Endothelial cell of umbilical vein (primary cell): ENCODE measurements at regions not wholly inside any gene's neighbourhood (a gene's known extent, or its start where the extent isn't known, plus 50 kb on each side); places are given as distances from the start of the nearest gene placed in this dataset.

Source experiments
- BruUV-seq: library from RNA; stranded (reverse); fragments of 400-500 nt; replicated peaks from 2 replicates; lab custom pipeline; 2021; lab: Mats Ljungman, UMichigan
- CTCF ChIA-PET: fragments of 300-600, 350-600 bp; sonication (Branson Sonifier 250); formaldehyde crosslinking; loops from one replicate; lab custom pipeline; 2021; ENCODE audit warnings: antibody characterized with exemption, inconsistent platforms; lab: Charles Lee
- POLR2A ChIA-PET: fragments of 300-600, 350-600 bp; sonication (Branson Sonifier 250); formaldehyde crosslinking; loops from one replicate; lab custom pipeline; 2021; ENCODE audit warnings: antibody characterized with exemption, inconsistent platforms; lab: Charles Lee
- DNase-seq: peaks from one replicate; pipeline ENCODE4 v3.0.0-alpha.2; 2011; ENCODE audit warnings: low read depth, low spot score
- FAIRE-seq: peaks from 2 replicates; lab custom pipeline; 2011; peaks lifted over from hg19 to GRCh38; lab: Jason Lieb, UNC
- H2AFZ ChIP-seq: 2 replicates; pipeline ENCODE4 v1.6.0; 2012; ENCODE audit warnings: low read depth, low read length, control low read depth, inconsistent platforms
- H3K27ac ChIP-seq: 2 replicates; pipeline ENCODE4 v1.5.1; 2011; ENCODE audit warnings: low read depth, mild to moderate bottlenecking, control low read depth, low read length, moderate library complexity; ENCODE audit not compliant: insufficient read depth
- H3K27me3 ChIP-seq, 2 experiments: 2 replicates each; pipeline versions ENCODE4 v1.6.0 to v1.6.1; 2011; ENCODE audit warnings: low read length in 2 of 2, mixed read lengths in 1 of 2; ENCODE audit not compliant: control insufficient read depth in 2 of 2, insufficient read depth in 2 of 2
- H3K36me3 ChIP-seq, 2 experiments: 2 replicates in 1 of 2; 3 replicates in 1 of 2; pipeline ENCODE4 v1.5.1; 2011; ENCODE audit warnings: low read length in 2 of 2, mild to moderate bottlenecking in 1 of 2, moderate library complexity in 1 of 2; ENCODE audit not compliant: control insufficient read depth in 2 of 2, insufficient read depth in 2 of 2; ENCODE audit errors: extremely low read depth in 1 of 2
- H3K4me1 ChIP-seq: 3 replicates; pipeline ENCODE4 v1.5.1; 2011; ENCODE audit warnings: mild to moderate bottlenecking, low read length; ENCODE audit not compliant: control insufficient read depth, insufficient read depth; ENCODE audit errors: extremely low read depth
- H3K4me2 ChIP-seq: 2 replicates; pipeline ENCODE4 v1.6.1; 2011; ENCODE audit warnings: low read length, control low read depth, mixed read lengths; ENCODE audit not compliant: insufficient read depth
- H3K4me3 ChIP-seq, 3 experiments: fragments of 200-600 bp in 1 of 3; sonication (generic), shearing (Covaris generic) in 1 of 3; replicated peaks in 1 of 3; 2 replicates each; pipeline ENCODE4 v1.5.1; 2011 to 2016; ENCODE audit warnings: control low read depth in 3 of 3, low read length in 3 of 3, mild to moderate bottlenecking in 2 of 3, inconsistent platforms in 1 of 3, low read depth in 1 of 3, moderate library complexity in 1 of 3; ENCODE audit not compliant: insufficient read depth in 1 of 3
- H3K79me2 ChIP-seq: 2 replicates; pipeline ENCODE4 v1.6.0; 2012; ENCODE audit warnings: low read length, inconsistent platforms; ENCODE audit not compliant: control insufficient read depth, insufficient read depth
- H3K9ac ChIP-seq: replicated peaks from 2 replicates; pipeline ENCODE3; 2011; ENCODE audit warnings: low read length, control low read depth; ENCODE audit not compliant: insufficient read depth; ENCODE audit errors: extremely low read depth
- H3K9me1 ChIP-seq: replicated peaks from 3 replicates; pipeline ENCODE4 v1.6.0; 2011; ENCODE audit warnings: mild to moderate bottlenecking, low read length; ENCODE audit not compliant: control insufficient read depth, insufficient read depth; ENCODE audit errors: extremely low read depth
- H3K9me3 ChIP-seq: replicated peaks from 2 replicates; pipeline ENCODE4 v1.5.1; 2012; ENCODE audit warnings: low read length, inconsistent platforms; ENCODE audit not compliant: control insufficient read depth, insufficient read depth
- H4K20me1 ChIP-seq: replicated peaks from 2 replicates; pipeline ENCODE3; 2011; ENCODE audit warnings: mild to moderate bottlenecking, low read length; ENCODE audit not compliant: control insufficient read depth, insufficient read depth; ENCODE audit errors: extremely low read depth
- CTCF ChIP-seq, 2 donors: IDR thresholded peaks; 1 replicate in 1 of 2; 2 replicates in 1 of 2; pipeline ENCODE4 v1.5.1; 2011; ENCODE audit warnings: low read length in 2 of 2, mild to moderate bottlenecking in 2 of 2, moderate library complexity in 2 of 2, control low read depth in 1 of 2, inconsistent platforms in 1 of 2, low read depth in 1 of 2; ENCODE audit not compliant: insufficient read depth in 1 of 2; ENCODE audit errors: extremely low read depth in 1 of 2
- FOS ChIP-seq: IDR thresholded peaks from 2 replicates; pipeline ENCODE4 v1.6.1; 2011; ENCODE audit warnings: mild to moderate bottlenecking, low read length, moderate library complexity, borderline replicate concordance; ENCODE audit not compliant: insufficient read depth
- JUN ChIP-seq: IDR thresholded peaks from 2 replicates; pipeline ENCODE4 v1.6.1; 2011; ENCODE audit warnings: borderline replicate concordance, low read depth; ENCODE audit not compliant: insufficient read length, insufficient read depth
- MAX ChIP-seq: IDR thresholded peaks from 2 replicates; pipeline ENCODE4 v1.6.1; 2011; ENCODE audit not compliant: insufficient read depth, insufficient read length
- POLR2A ChIP-seq: IDR thresholded peaks from 2 replicates; pipeline ENCODE4 v1.6.1; 2012; ENCODE audit warnings: low read depth, mild to moderate bottlenecking, control low read depth, low read length
- dilution Hi-C: fragments of 300-500 bp; cut with MboI; formaldehyde crosslinking; loops from one replicate; pipeline ENCODE4 v1.15.0; 2019; ENCODE audit warnings: low sequenced_read_pairs; ENCODE audit not compliant: extremely low pct_ligation_motif_present
- intact Hi-C: fragments of 100-400 bp; cut with micrococcal nuclease; formaldehyde crosslinking; loops from one replicate; pipeline ENCODE4 v1.10.0; 2022

GRCh38 chr6:79421707-79422484 lies 115.3 kb downstream of the LCA5 start:
- no peaks in the 10 kb centered on the region for H4K20me1 ChIP-seq
- H3K9me1 ChIP-seq: no peaks in the 10 kb centered on the region
- H3K27ac ChIP-seq: peak overlapping the region; percentile 24
- CTCF ChIA-PET: interaction anchor here (1.3 to 2.3 kb wide), 3 partner anchors 8 to 36 kb away, joined by 3 to 6 read pairs (median 4); no protein-coding TSS in a partner anchor
- POLR2A ChIA-PET: no interaction called here
- no peaks in the 10 kb centered on the region for H3K9me3 ChIP-seq
- no peaks in the 10 kb centered on the region for H3K36me3 ChIP-seq
- DNase-seq (peak; percentile 99), FAIRE-seq (peak; percentile 86)
- intact Hi-C loops: loop anchor here (1.0 to 2.0 kb wide), 2 partner anchors 43 to 344 kb away; partner anchors contain the start of gene PHIP
- H3K4me1 ChIP-seq: peaks cover 17% of the 10 kb centered on the region
- H3K79me2 ChIP-seq: no peaks in the 10 kb centered on the region
- H3K4me2 ChIP-seq: peak overlapping the region; percentile 65
- no TSS peak for BruUV-seq
- H3K4me3 ChIP-seq: no peak overlapping the region
- dilution Hi-C loops: no loop called here
- no peak overlapping the region for H3K9ac ChIP-seq
- H2AFZ ChIP-seq: peak overlapping the region; percentile 32
- no peaks in the 10 kb centered on the region for H3K27me3 ChIP-seq
- TF ChIP-seq POLR2A (no peak), CTCF (IDR thresholded peaks at IDR 0.05; ENCODE audit: extremely low read depth in 1 of 2, insufficient read depth in 1 of 2, low read depth in 1 of 2, low read length in 2 of 2) (no peak), FOS (peak; percentile 84), JUN (peak; percentile 81), MAX (peak; percentile 11)
